SK-N-SH (cell line): ENCODE measurements at regions not wholly inside any gene's neighbourhood (a gene's known extent, or its start where the extent isn't known, plus 50 kb on each side); places are given as distances from the start of the nearest gene placed in this dataset.

Experiments
- CTCF ChIA-PET: fragments of 300-600, 350-600 bp; formaldehyde crosslinking; extraction: SDS; loops from one replicate; lab custom pipeline; 2021; lab: Yijun Ruan, JAX
- POLR2A ChIA-PET: fragments of 350-600 bp; sonication (Branson Sonifier 250); formaldehyde crosslinking; extraction: SDS; loops from one replicate; lab custom pipeline; 2020; ENCODE audit warnings: antibody characterized with exemption, inconsistent platforms; lab: Yijun Ruan, JAX
- DNase-seq: peaks from one replicate; pipeline ENCODE4 v3.0.0; 2012
- H2AFZ ChIP-seq: fragments of 200-600 bp; sonication (generic); 2 replicates; pipeline ENCODE4 v1.8.1; 2016; ENCODE audit warnings: antibody characterized with exemption, mild to moderate bottlenecking, low read depth
- H3F3A ChIP-seq: fragments of 200-600 bp; sonication (generic); replicated peaks from 2 replicates; pipeline ENCODE3; 2016; ENCODE audit warnings: antibody characterized with exemption, mild to moderate bottlenecking; ENCODE audit not compliant: insufficient read depth
- H3K27ac ChIP-seq, 2 experiments: fragments of 200-500 bp in 1 of 2; fragments of 200-600 bp in 1 of 2; sonication (Bioruptor generic) in 1 of 2; sonication (generic), shearing (Covaris generic) in 1 of 2; 2 replicates each; pipeline versions ENCODE4 v1.5.1 to v1.6.1; 2014 to 2016; ENCODE audit warnings: low read depth in 2 of 2, inconsistent platforms in 1 of 2, low read length in 1 of 2, mild to moderate bottlenecking in 1 of 2, mixed read lengths in 1 of 2
- H3K27me3 ChIP-seq: fragments of 200-600 bp; sonication (generic), shearing (Covaris generic); 2 replicates; pipeline ENCODE4 v1.6.1; 2016; ENCODE audit warnings: mixed run types; ENCODE audit not compliant: insufficient read depth
- H3K36me3 ChIP-seq, 2 experiments: fragments of 200-500 bp in 1 of 2; fragments of 200-600 bp in 1 of 2; sonication (Bioruptor generic) in 1 of 2; sonication (generic) in 1 of 2; replicated peaks in 1 of 2; 2 replicates each; pipeline versions ENCODE3 to v1.5.1; 2014 to 2016; ENCODE audit warnings: low read length in 1 of 2, mild to moderate bottlenecking in 1 of 2; ENCODE audit not compliant: insufficient read depth in 2 of 2, control insufficient read depth in 1 of 2
- H3K4me1 ChIP-seq, 2 experiments: fragments of 200-500 bp in 1 of 2; fragments of 200-600 bp in 1 of 2; sonication (Bioruptor generic) in 1 of 2; sonication (generic), shearing (Covaris generic) in 1 of 2; 2 replicates each; pipeline versions ENCODE4 v1.5.1 to v1.6.1; 2014 to 2016; ENCODE audit warnings: low read depth in 1 of 2, low read length in 1 of 2, mixed run types in 1 of 2; ENCODE audit not compliant: insufficient read depth in 2 of 2, control insufficient read depth in 1 of 2
- H3K4me2 ChIP-seq: fragments of 200-600 bp; sonication (generic), shearing (Covaris generic); 2 replicates; pipeline ENCODE4 v1.6.1; 2017; ENCODE audit warnings: mixed run types
- H3K4me3 ChIP-seq, 2 experiments: fragments of 200-500 bp in 1 of 2; fragments of 200-600 bp in 1 of 2; sonication (Bioruptor generic) in 1 of 2; sonication (generic), shearing (Covaris generic) in 1 of 2; 2 replicates each; pipeline versions ENCODE4 v1.5.1 to v1.8.1; 2014 to 2016; ENCODE audit warnings: low read depth in 2 of 2, inconsistent platforms in 1 of 2, low read length in 1 of 2, mild to moderate bottlenecking in 1 of 2, mixed read lengths in 1 of 2, moderate library complexity in 1 of 2
- H3K79me2 ChIP-seq: fragments of 200-600 bp; sonication (generic); 2 replicates; pipeline ENCODE4 v1.8.1; 2017; ENCODE audit warnings: mild to moderate bottlenecking; ENCODE audit not compliant: insufficient read depth
- H3K9ac ChIP-seq: fragments of 200-600 bp; sonication (generic); 2 replicates; pipeline ENCODE4 v1.6.1; 2017; ENCODE audit warnings: mixed run types
- H3K9me2 ChIP-seq: fragments of 200-600 bp; sonication (generic); 2 replicates; pipeline ENCODE4 v1.6.1; 2017; ENCODE audit warnings: mixed run types
- H3K9me3 ChIP-seq: fragments of 200-600 bp; sonication (generic); 2 replicates; pipeline ENCODE4 v1.6.1; 2017; ENCODE audit warnings: mixed run types, mild to moderate bottlenecking, moderate library complexity
- H4K20me1 ChIP-seq: fragments of 200-600 bp; sonication (generic); 2 replicates; pipeline ENCODE4 v1.6.1; 2017; ENCODE audit warnings: mild to moderate bottlenecking, mixed run types; ENCODE audit not compliant: insufficient read depth
- CHD2 ChIP-seq: fragments of 150-350 bp; IDR thresholded peaks from 2 replicates; pipeline ENCODE4 v1.6.1; 2018; ENCODE audit warnings: low read length; ENCODE audit not compliant: partially characterized antibody
- FOXJ3 ChIP-seq: sonication (generic); formaldehyde crosslinking; IDR thresholded peaks from 2 replicates; pipeline ENCODE4 v1.5.1; 2020; ENCODE audit warnings: mild to moderate bottlenecking, missing genetic modification reagents
- GABPA ChIP-seq: IDR thresholded peaks from 2 replicates; pipeline ENCODE4 v1.4.0; 2012; ENCODE audit warnings: low read depth, mild to moderate bottlenecking
- GATA2 ChIP-seq: sonication (generic); formaldehyde crosslinking; IDR thresholded peaks from 2 replicates; pipeline ENCODE4 v1.5.0; 2020; ENCODE audit warnings: mild to moderate bottlenecking, missing genetic modification reagents
- MEF2A ChIP-seq: IDR thresholded peaks from 2 replicates; pipeline ENCODE4 v1.4.0; 2012; ENCODE audit warnings: low read depth, borderline replicate concordance
- NRF1 ChIP-seq: IDR thresholded peaks from 2 replicates; pipeline ENCODE4 v1.6.1; 2012; ENCODE audit warnings: low read depth, mild to moderate bottlenecking, low read length
- POLR2AphosphoS5 ChIP-seq: IDR thresholded peaks from 2 replicates; pipeline ENCODE4 v1.6.1; 2012; ENCODE audit warnings: low read depth, low read length
- RAD21 ChIP-seq: IDR thresholded peaks from 2 replicates; pipeline ENCODE4 v1.6.1; 2012; ENCODE audit warnings: mild to moderate bottlenecking, low read length
- RCOR1 ChIP-seq: fragments of 150-350 bp; IDR thresholded peaks from 2 replicates; pipeline ENCODE4 v1.6.1; 2017; ENCODE audit warnings: antibody characterized with exemption, low read length
- SIN3A ChIP-seq: IDR thresholded peaks from 2 replicates; pipeline ENCODE4 v1.6.1; 2012; ENCODE audit warnings: low read depth, mild to moderate bottlenecking, low read length, moderate library complexity, borderline replicate concordance
- TAF1 ChIP-seq: IDR thresholded peaks from 2 replicates; pipeline ENCODE4 v1.6.1; 2012; ENCODE audit warnings: low read depth, mild to moderate bottlenecking, low read length, moderate library complexity, borderline replicate concordance
- TCF12 ChIP-seq: IDR thresholded peaks from 2 replicates; pipeline ENCODE4 v1.4.0; 2012
- TEAD4 ChIP-seq: IDR thresholded peaks from 2 replicates; pipeline ENCODE4 v1.4.0; 2012; ENCODE audit warnings: mild to moderate bottlenecking, borderline replicate concordance; ENCODE audit not compliant: insufficient read depth
- USF2 ChIP-seq: fragments of 150-350 bp; IDR thresholded peaks from 2 replicates; pipeline ENCODE4 v1.6.1; 2017; ENCODE audit warnings: antibody characterized with exemption, low read length, low read depth, borderline replicate concordance
- WGBS: methylation state at CpG from one replicate; pipeline ENCODE4 v1.1.6; 2017; ENCODE audit warnings: low lambda C conversion rate; 5-methylcytosine and 5-hydroxymethylcytosine counted together
- TF ChIP-seq, protein P1 (sequence below): IDR thresholded peaks from 2 replicates; pipeline ENCODE4 v1.6.1; 2012; ENCODE audit warnings: mild to moderate bottlenecking, low read depth, low read length, moderate library complexity

DNA sequence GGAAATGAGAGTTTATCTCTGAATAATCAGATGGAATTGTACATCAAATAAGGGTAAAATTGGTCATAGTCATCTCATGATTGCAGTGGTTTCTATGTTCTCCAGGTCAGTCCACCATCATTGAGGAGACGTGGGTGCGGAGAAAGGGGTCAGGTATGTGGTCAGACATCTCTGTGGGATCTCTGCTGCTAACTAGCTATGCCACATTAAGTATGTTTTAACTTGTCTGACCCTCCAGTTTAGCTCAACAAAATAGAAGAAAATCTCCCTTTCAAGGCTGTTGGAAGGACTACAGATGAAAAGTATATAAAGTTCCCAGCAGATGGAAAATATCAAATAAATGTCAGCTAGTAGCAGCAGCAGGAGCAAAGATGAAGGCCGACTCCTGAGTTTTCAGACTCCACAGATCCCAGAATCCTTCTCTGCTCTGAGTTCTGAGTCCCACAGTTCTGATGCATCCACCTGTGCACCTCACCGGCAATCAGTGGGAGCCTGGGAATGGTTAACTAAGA is 106.6 kb upstream of the CYP1B1 start:
- Histone ChIP-seq H3K79me2 (no peaks in the 10 kb centered on the region), H3F3A (peaks cover 9% of the 10 kb centered on the region), H3K27me3 (no peaks in the 10 kb centered on the region), H3K4me1 (peaks cover 0 to 5% of the 10 kb centered on the region in 2 experiments; a peak in 1 of 4 replicates), H3K4me2 (no peak overlapping the region), H3K9me2 (no peaks in the 10 kb centered on the region), H2AFZ (no peak overlapping the region), H3K27ac (no peak overlapping the region), H3K9me3 (no peaks in the 10 kb centered on the region), H3K9ac (no peak overlapping the region), H3K36me3 (no peaks in the 10 kb centered on the region), H4K20me1 (no peaks in the 10 kb centered on the region), H3K4me3 (no peak overlapping the region)
- ChIA-PET POLR2A (no interaction called here), CTCF (interaction anchor here (1.0 to 1.5 kb wide), 5 partner anchors 11 to 198 kb away, joined by 3 to 4 read pairs (median 3); partner anchors contain the start of gene CYP1B1)
- WGBS, result 79% methylated on average over 4 of the region's 4 CpGs
- no peak for DNase-seq
- no peak for TF ChIP-seq RAD21
- TF ChIP-seq FOXJ3, result no peak
- TF ChIP-seq USF2, result no peak
- TF ChIP-seq GABPA, result no peak
- TF ChIP-seq, protein P1, sequence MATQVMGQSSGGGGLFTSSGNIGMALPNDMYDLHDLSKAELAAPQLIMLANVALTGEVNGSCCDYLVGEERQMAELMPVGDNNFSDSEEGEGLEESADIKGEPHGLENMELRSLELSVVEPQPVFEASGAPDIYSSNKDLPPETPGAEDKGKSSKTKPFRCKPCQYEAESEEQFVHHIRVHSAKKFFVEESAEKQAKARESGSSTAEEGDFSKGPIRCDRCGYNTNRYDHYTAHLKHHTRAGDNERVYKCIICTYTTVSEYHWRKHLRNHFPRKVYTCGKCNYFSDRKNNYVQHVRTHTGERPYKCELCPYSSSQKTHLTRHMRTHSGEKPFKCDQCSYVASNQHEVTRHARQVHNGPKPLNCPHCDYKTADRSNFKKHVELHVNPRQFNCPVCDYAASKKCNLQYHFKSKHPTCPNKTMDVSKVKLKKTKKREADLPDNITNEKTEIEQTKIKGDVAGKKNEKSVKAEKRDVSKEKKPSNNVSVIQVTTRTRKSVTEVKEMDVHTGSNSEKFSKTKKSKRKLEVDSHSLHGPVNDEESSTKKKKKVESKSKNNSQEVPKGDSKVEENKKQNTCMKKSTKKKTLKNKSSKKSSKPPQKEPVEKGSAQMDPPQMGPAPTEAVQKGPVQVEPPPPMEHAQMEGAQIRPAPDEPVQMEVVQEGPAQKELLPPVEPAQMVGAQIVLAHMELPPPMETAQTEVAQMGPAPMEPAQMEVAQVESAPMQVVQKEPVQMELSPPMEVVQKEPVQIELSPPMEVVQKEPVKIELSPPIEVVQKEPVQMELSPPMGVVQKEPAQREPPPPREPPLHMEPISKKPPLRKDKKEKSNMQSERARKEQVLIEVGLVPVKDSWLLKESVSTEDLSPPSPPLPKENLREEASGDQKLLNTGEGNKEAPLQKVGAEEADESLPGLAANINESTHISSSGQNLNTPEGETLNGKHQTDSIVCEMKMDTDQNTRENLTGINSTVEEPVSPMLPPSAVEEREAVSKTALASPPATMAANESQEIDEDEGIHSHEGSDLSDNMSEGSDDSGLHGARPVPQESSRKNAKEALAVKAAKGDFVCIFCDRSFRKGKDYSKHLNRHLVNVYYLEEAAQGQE, result no peak
- TF ChIP-seq RCOR1, result no peak
- no peak for TF ChIP-seq NRF1
- TF ChIP-seq SIN3A, result no peak
- TF ChIP-seq TCF12, result no peak
- no peak for TF ChIP-seq TEAD4
- TF ChIP-seq POLR2AphosphoS5, result no peak
- no peak for TF ChIP-seq GATA2 (CRISPR knock-in tag)
- no peak for TF ChIP-seq MEF2A
- no peak for TF ChIP-seq TAF1
- no peak for TF ChIP-seq CHD2
